Smooth muscle cell (in vitro differentiated cells): ENCODE measurements at regions not wholly inside any gene's neighbourhood (a gene's known extent, or its start where the extent isn't known, plus 50 kb on each side); places are given as distances from the start of the nearest gene placed in this dataset.
A peak's percentile ranks its signal among the peaks of the same experiment; 100 is the strongest.

Source experiments
- DNase-seq: peaks from one replicate; lab custom pipeline; 2025; ENCODE audit not compliant: unreplicated experiment; lab: John Stamatoyannopoulos, UW
- H2AFZ ChIP-seq: fragments of 200-600 bp; sonication (generic); 2 replicates; pipeline ENCODE4 v1.6.0; 2016; ENCODE audit warnings: antibody characterized with exemption, low read depth, mild to moderate bottlenecking
- H3F3A ChIP-seq: fragments of 200-600 bp; sonication (generic); 2 replicates; pipeline ENCODE4 v1.6.0; 2017; ENCODE audit warnings: antibody characterized with exemption, low read depth
- H3K27ac ChIP-seq: fragments of 200-600 bp; sonication (generic); 2 replicates; pipeline ENCODE4 v1.5.1; 2016; ENCODE audit warnings: low read depth, mild to moderate bottlenecking
- H3K27me3 ChIP-seq: fragments of 200-600 bp; sonication (generic); 2 replicates; pipeline ENCODE4 v1.6.1; 2016; ENCODE audit warnings: low read depth, mild to moderate bottlenecking
- H3K36me3 ChIP-seq: fragments of 200-600 bp; sonication (generic); 2 replicates; pipeline ENCODE4 v1.5.1; 2016; ENCODE audit warnings: low read depth
- H3K4me1 ChIP-seq: fragments of 200-600 bp; sonication (generic); 2 replicates; pipeline ENCODE4 v1.5.1; 2016; ENCODE audit warnings: low read depth
- H3K4me2 ChIP-seq: fragments of 200-600 bp; sonication (generic); 2 replicates; pipeline ENCODE4 v1.6.0; 2016; ENCODE audit warnings: mild to moderate bottlenecking
- H3K4me3 ChIP-seq: fragments of 200-600 bp; sonication (generic); 2 replicates; pipeline ENCODE4 v1.5.1; 2016; ENCODE audit warnings: mild to moderate bottlenecking
- H3K79me2 ChIP-seq: fragments of 200-600 bp; sonication (generic); 2 replicates; pipeline ENCODE4 v1.6.0; 2016; ENCODE audit warnings: low read depth, mild to moderate bottlenecking
- H3K9ac ChIP-seq: fragments of 200-600 bp; sonication (generic); 2 replicates; pipeline ENCODE4 v1.6.0; 2016; ENCODE audit warnings: low read depth
- H3K9me3 ChIP-seq: fragments of 200-600 bp; sonication (generic); replicated peaks from 2 replicates; pipeline ENCODE4 v1.5.1; 2016; ENCODE audit warnings: low read depth
- H4K20me1 ChIP-seq: fragments of 200-600 bp; sonication (generic); 2 replicates; pipeline ENCODE4 v1.6.0; 2016; ENCODE audit warnings: low read depth
- WGBS: methylation state at CpG from one replicate; pipeline ENCODE4 v1.1.7; 2016; ENCODE audit warnings: low lambda C conversion rate; 5-methylcytosine and 5-hydroxymethylcytosine counted together
- TF ChIP-seq, protein P1 (sequence below): fragments of 200-600 bp; sonication (generic); IDR thresholded peaks from 2 replicates; pipeline ENCODE4 v1.5.1; 2017; ENCODE audit warnings: borderline replicate concordance, mild to moderate bottlenecking, antibody characterized with exemption; ENCODE audit not compliant: insufficient read depth, poor library complexity, severe bottlenecking

DNA sequence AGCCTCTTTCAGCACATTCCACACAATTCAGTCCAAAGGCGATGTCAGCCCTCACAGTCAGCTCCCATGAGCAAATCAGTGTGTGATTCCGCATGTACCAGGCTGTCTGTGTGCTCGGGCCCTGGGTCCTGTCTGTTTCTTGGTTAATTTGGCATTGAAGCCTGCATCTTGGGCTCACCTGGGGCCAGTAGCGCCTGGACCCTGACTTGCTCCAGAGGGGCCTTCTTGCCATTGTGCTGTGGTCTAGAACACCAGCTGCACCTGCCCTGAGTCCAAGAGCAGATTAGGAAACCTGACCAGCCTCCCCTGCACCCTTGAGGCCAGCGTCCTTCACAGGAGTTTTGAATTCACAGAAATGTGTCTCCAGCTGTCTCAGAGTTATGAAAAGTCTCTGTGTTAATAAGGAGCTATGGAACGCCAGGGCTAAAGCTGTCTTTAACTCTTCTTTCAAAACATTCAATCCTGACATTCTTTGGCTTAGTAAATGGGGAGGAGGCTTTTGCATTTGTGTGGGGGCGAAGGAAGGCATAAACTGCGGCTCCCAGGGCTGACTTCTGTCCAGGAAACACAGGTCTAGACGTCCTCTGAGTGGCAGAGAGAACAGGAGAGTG lies 102.2 kb downstream of the ARF6 start:
- H3K27me3 ChIP-seq, result no peaks in the 10 kb centered on the region
- no peak for DNase-seq

GRCh38 chr14:49997991-49998390 lies 105.1 kb downstream of the ARF6 start:
- H3K9ac ChIP-seq, result peak overlapping the region; percentile 87
- peak overlapping the region; percentile 98 for H3K27ac ChIP-seq
- H3K9me3 ChIP-seq, result no peaks in the 10 kb centered on the region
- H2AFZ ChIP-seq, result no peak overlapping the region
- H3F3A ChIP-seq, result peaks cover 46% of the 10 kb centered on the region
- DNase-seq, result no peak
- no peak overlapping the region for H3K4me2 ChIP-seq
- TF ChIP-seq, protein P1, sequence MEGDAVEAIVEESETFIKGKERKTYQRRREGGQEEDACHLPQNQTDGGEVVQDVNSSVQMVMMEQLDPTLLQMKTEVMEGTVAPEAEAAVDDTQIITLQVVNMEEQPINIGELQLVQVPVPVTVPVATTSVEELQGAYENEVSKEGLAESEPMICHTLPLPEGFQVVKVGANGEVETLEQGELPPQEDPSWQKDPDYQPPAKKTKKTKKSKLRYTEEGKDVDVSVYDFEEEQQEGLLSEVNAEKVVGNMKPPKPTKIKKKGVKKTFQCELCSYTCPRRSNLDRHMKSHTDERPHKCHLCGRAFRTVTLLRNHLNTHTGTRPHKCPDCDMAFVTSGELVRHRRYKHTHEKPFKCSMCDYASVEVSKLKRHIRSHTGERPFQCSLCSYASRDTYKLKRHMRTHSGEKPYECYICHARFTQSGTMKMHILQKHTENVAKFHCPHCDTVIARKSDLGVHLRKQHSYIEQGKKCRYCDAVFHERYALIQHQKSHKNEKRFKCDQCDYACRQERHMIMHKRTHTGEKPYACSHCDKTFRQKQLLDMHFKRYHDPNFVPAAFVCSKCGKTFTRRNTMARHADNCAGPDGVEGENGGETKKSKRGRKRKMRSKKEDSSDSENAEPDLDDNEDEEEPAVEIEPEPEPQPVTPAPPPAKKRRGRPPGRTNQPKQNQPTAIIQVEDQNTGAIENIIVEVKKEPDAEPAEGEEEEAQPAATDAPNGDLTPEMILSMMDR, result no peak
- no peaks in the 10 kb centered on the region for H4K20me1 ChIP-seq
- H3K36me3 ChIP-seq, result no peaks in the 10 kb centered on the region
- H3K27me3 ChIP-seq, result no peaks in the 10 kb centered on the region
- 95% methylated on average over 4 of the region's 4 CpGs for WGBS
- H3K4me3 ChIP-seq, result no peak overlapping the region
- H3K79me2 ChIP-seq, result no peaks in the 10 kb centered on the region
- H3K4me1 ChIP-seq, result peaks cover 26% of the 10 kb centered on the region

More for the DNA sequence above, 102.2 kb downstream of the ARF6 start:
- Histone ChIP-seq H3K4me3 (no peak overlapping the region), H3K9ac (peak overlapping the region; percentile 9), H2AFZ (no peak overlapping the region), H3K27ac (peak overlapping the region; percentile 83), H3K9me3 (no peaks in the 10 kb centered on the region), H3K36me3 (no peaks in the 10 kb centered on the region), H3K4me1 (peaks cover 11% of the 10 kb centered on the region), H3K79me2 (no peaks in the 10 kb centered on the region), H4K20me1 (no peaks in the 10 kb centered on the region), H3K4me2 (peak overlapping the region; percentile 3), H3F3A (peaks cover 33% of the 10 kb centered on the region)
- TF ChIP-seq, protein P1, result no peak
- 40% methylated on average over 9 of the region's 9 CpGs for WGBS

- TF ChIP-seq, protein P1, result no peak
- H4K20me1 ChIP-seq, result no peaks in the 10 kb centered on the region
- H2AFZ ChIP-seq, result no peak overlapping the region
- peaks cover 26% of the 10 kb centered on the region for H3K4me1 ChIP-seq
- H3K27ac ChIP-seq, result peak overlapping the region; percentile 98
- H3F3A ChIP-seq, result peaks cover 50% of the 10 kb centered on the region
- DNase-seq, result peak; percentile 24
- H3K27me3 ChIP-seq, result no peaks in the 10 kb centered on the region
- H3K9ac ChIP-seq, result peak overlapping the region; percentile 87
- no peaks in the 10 kb centered on the region for H3K79me2 ChIP-seq
- no peaks in the 10 kb centered on the region for H3K36me3 ChIP-seq
- no peak overlapping the region for H3K4me3 ChIP-seq
- 9% methylated on average over 5 of the region's 5 CpGs for WGBS
- no peaks in the 10 kb centered on the region for H3K9me3 ChIP-seq
- peak overlapping the region; percentile 85 for H3K4me2 ChIP-seq
Observed at GRCh38 chr14:49999146-49999761, 106.4 kb downstream of the ARF6 start.

DNA sequence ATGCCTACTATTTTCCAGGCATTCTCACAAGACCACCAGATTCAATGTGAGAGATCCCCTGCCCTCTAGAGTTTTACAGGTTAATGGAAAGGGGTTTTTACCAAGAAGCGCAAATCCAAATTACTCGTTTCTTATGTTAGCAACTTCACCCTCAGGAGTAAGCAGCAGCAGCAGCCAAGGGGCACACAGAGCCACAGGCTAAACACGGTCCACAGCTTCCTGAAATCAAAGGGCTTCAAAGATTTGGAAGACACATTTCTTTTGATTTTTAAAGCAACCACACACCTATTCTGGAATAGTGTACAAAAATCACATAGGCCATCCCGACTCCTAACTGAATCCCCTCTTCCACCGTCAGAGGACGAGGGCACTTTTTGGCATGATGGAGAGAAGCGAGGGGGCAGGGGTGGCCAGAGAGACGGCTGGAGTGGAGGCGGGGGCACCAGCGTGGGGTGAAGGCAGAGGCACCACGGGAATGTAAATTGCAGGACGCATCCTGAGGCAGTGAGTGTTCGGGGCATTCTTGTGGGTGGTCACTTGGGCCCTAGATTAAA lies 107.0 kb downstream of the ARF6 start:
- Histone ChIP-seq H3K4me1 (peaks cover 26% of the 10 kb centered on the region), H3K4me3 (peak overlapping the region; percentile 18)
- WGBS, result 5% methylated on average over 13 of the region's 13 CpGs

More for the DNA sequence above, 107.0 kb downstream of the ARF6 start:
- H3K36me3 ChIP-seq, result no peaks in the 10 kb centered on the region
- H3K27ac ChIP-seq, result peak overlapping the region; percentile 98
- H3K9ac ChIP-seq, result peak overlapping the region; percentile 87
- H2AFZ ChIP-seq, result no peak overlapping the region
- TF ChIP-seq, protein P1, result no peak
- H3K4me2 ChIP-seq, result peak overlapping the region; percentile 85
- no peaks in the 10 kb centered on the region for H3K9me3 ChIP-seq
- no peaks in the 10 kb centered on the region for H3K79me2 ChIP-seq
- peak; percentile 44 for DNase-seq
- no peaks in the 10 kb centered on the region for H4K20me1 ChIP-seq
- no peaks in the 10 kb centered on the region for H3K27me3 ChIP-seq
- peaks cover 48% of the 10 kb centered on the region for H3F3A ChIP-seq
